ENCODE measurements at regions not wholly inside any gene's neighbourhood (a gene's known extent, or its start where the extent isn't known, plus 50 kb on each side); places are given as distances from the start of the nearest gene placed in this dataset.
"Not testable (repeated sequence)": the region's sequence is repeated elsewhere in the genome, so short reads cannot be mapped to it uniquely, and the experiment has no call there.

DNA sequence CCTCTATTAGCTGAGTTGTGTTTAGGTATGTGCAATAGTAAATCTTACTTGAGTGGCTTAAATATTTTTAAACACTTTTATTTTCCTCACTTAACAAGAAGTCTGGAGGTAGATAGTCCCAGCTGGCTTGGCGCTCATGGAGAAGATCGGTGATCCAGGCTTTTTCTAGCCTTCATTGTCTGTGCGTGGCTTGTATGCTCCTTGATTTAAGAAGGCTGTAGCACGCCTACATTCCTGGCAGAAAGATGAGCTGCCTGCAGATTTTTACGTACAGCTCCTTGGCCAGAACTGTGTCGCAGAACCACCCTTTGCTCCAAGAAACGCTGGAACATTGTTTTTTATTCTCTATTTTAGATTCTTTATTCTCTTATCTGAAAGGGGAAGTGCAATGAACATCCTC lies 284.1 kb downstream of the KIF20B start:
- H3K27me3 Mint-ChIP-seq = peaks cover 3% of the 10 kb centered on the region
- no peaks in the 10 kb centered on the region for H3K36me3 Mint-ChIP-seq (ENCODE audit: low read depth)
- H3K9me3 Mint-ChIP-seq = peaks cover 4% of the 10 kb centered on the region
- H3K4me3 Mint-ChIP-seq = no peak overlapping the region
- no peak for ATAC-seq (replicated peaks)
- no peak overlapping the region for H3K27ac Mint-ChIP-seq
- H3K4me1 Mint-ChIP-seq = no peaks in the 10 kb centered on the region

GRCh38 chr10:89988361-89988760 lies 287.0 kb downstream of the KIF20B start:
- not testable (repeated sequence) for H3K4me1 Mint-ChIP-seq; H3K27ac Mint-ChIP-seq; H3K9me3 Mint-ChIP-seq; ATAC-seq (replicated peaks); H3K4me3 Mint-ChIP-seq; H3K36me3 Mint-ChIP-seq (ENCODE audit: low read depth); H3K27me3 Mint-ChIP-seq

- no peak for ATAC-seq (replicated peaks)
- Mint-ChIP-seq H3K4me1 (no peaks in the 10 kb centered on the region), H3K36me3 (ENCODE audit: low read depth) (no peaks in the 10 kb centered on the region)
Observed at GRCh38 chr10:89992575-89992974, 291.2 kb downstream of the KIF20B start.

DNA sequence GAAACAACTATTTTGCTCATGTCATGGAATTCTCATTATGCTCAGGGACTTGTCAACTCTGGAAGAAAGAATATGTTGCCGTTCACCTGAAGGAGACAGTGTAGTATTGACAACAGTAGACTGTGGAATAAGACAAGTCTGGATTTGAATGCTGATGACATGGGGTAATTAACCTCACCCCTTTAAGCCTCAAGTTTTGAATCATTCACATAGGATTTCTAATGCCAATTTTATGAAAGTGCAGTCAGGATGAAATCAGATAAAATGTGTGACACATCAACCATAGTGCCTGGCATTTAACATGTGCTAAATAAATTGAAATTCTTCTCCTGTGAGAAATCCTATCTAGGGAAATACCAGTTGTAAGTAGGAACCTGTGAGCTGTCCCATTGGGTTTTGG lies 305.8 kb downstream of the KIF20B start:
- Mint-ChIP-seq H3K27me3 (peaks cover 8% of the 10 kb centered on the region), H3K36me3 (ENCODE audit: low read depth) (no peaks in the 10 kb centered on the region)
- no peak for ATAC-seq (replicated peaks)

More at GRCh38 chr10:89992575-89992974, 291.2 kb downstream of the KIF20B start:
- H3K27me3 Mint-ChIP-seq = peaks cover 3% of the 10 kb centered on the region
- H3K27ac Mint-ChIP-seq = no peak overlapping the region
- H3K4me3 Mint-ChIP-seq = no peak overlapping the region
- H3K9me3 Mint-ChIP-seq = no peaks in the 10 kb centered on the region

GRCh38 chr10:90011281-90011680 lies 309.9 kb downstream of the KIF20B start:
- not testable (repeated sequence) for H3K4me1 Mint-ChIP-seq; H3K9me3 Mint-ChIP-seq; H3K27ac Mint-ChIP-seq; H3K36me3 Mint-ChIP-seq (ENCODE audit: low read depth); H3K27me3 Mint-ChIP-seq; H3K4me3 Mint-ChIP-seq; ATAC-seq (replicated peaks)

More for the DNA sequence above, 305.8 kb downstream of the KIF20B start:
- H3K27ac Mint-ChIP-seq = no peak overlapping the region
- H3K9me3 Mint-ChIP-seq = no peaks in the 10 kb centered on the region
- no peaks in the 10 kb centered on the region for H3K4me1 Mint-ChIP-seq
- no peak overlapping the region for H3K4me3 Mint-ChIP-seq

GRCh38 chr10:90018819-90019218 lies 317.4 kb downstream of the KIF20B start:
- Mint-ChIP-seq H3K4me3 (no peak overlapping the region), H3K9me3 (no peaks in the 10 kb centered on the region), H3K27ac (no peak overlapping the region), H3K4me1 (no peaks in the 10 kb centered on the region), H3K27me3 (peaks cover 4% of the 10 kb centered on the region), H3K36me3 (ENCODE audit: low read depth) (no peaks in the 10 kb centered on the region)
- ATAC-seq (replicated peaks) = no peak

- no peak overlapping the region for H3K27ac Mint-ChIP-seq
Observed at GRCh38 chr10:90020506-90020905, 319.1 kb downstream of the KIF20B start.

DNA sequence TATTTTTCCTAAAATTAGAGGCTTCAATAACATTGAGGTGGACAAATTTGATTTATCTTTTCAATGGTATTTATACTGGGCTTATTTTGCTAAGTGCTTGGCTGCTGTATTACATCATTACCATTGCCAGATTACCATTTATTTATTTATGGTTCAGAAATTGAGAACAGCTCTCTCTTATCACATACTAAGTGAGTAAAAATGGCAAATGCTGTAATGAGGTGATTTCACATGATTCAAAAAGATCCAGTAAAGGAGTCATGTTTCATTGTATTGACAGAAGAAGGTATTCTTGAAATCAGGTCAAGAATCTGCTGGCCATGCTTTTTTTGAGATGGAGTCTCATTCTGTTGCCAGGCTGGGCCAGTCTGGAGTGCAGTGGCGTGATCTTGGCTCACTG lies 322.6 kb downstream of the KIF20B start:
- no peak overlapping the region for H3K4me3 Mint-ChIP-seq
- no peaks in the 10 kb centered on the region for H3K4me1 Mint-ChIP-seq
- H3K9me3 Mint-ChIP-seq = no peaks in the 10 kb centered on the region
- H3K27me3 Mint-ChIP-seq = peaks cover 14% of the 10 kb centered on the region
- no peaks in the 10 kb centered on the region for H3K36me3 Mint-ChIP-seq (ENCODE audit: low read depth)
- no peak overlapping the region for H3K27ac Mint-ChIP-seq
- no peak for ATAC-seq (replicated peaks)

More at GRCh38 chr10:90020506-90020905, 319.1 kb downstream of the KIF20B start:
- peaks cover 9% of the 10 kb centered on the region for H3K27me3 Mint-ChIP-seq
- H3K36me3 Mint-ChIP-seq (ENCODE audit: low read depth) = no peaks in the 10 kb centered on the region
- no peaks in the 10 kb centered on the region for H3K9me3 Mint-ChIP-seq
- H3K4me1 Mint-ChIP-seq = no peaks in the 10 kb centered on the region
- no peak overlapping the region for H3K4me3 Mint-ChIP-seq
- no peak for ATAC-seq (replicated peaks)

GRCh38 chr10:90028312-90028711 lies 326.9 kb downstream of the KIF20B start:
- Mint-ChIP-seq H3K9me3 (no peaks in the 10 kb centered on the region), H3K27me3 (peaks cover 18% of the 10 kb centered on the region), H3K4me3 (no peak overlapping the region), H3K4me1 (no peaks in the 10 kb centered on the region), H3K36me3 (ENCODE audit: low read depth) (no peaks in the 10 kb centered on the region), H3K27ac (no peak overlapping the region)
- ATAC-seq (replicated peaks) = no peak

GRCh38 chr10:90031776-90032175 lies 330.4 kb downstream of the KIF20B start:
- Mint-ChIP-seq H3K4me3 (no peak overlapping the region), H3K36me3 (ENCODE audit: low read depth) (no peaks in the 10 kb centered on the region), H3K27me3 (peaks cover 8% of the 10 kb centered on the region), H3K4me1 (no peaks in the 10 kb centered on the region), H3K27ac (no peak overlapping the region), H3K9me3 (no peaks in the 10 kb centered on the region)
- no peak for ATAC-seq (replicated peaks)

DNA sequence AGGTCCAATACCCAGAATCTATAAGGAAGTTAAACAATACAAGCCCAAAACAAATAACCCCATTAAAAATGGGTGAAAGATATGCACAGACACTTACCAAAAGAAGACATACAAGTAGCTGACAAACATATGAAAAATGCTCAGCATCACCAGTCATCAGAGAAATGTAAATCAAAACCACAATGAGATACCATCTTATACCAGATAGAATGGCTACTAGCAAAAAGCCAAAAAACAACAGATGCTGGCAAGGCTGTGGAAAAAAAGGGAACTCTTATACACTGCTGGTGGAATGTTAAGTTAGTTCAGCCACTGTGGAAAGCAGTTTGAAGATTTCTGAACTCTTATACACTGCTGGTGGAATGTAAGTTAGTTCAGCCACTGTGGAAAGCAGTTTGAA lies 331.1 kb downstream of the KIF20B start:
- Mint-ChIP-seq H3K27me3 (peaks cover 8% of the 10 kb centered on the region), H3K36me3 (ENCODE audit: low read depth) (no peaks in the 10 kb centered on the region), H3K9me3 (no peaks in the 10 kb centered on the region), H3K27ac (no peak overlapping the region), H3K4me1 (no peaks in the 10 kb centered on the region), H3K4me3 (no peak overlapping the region)
- ATAC-seq (replicated peaks) = no peak

DNA sequence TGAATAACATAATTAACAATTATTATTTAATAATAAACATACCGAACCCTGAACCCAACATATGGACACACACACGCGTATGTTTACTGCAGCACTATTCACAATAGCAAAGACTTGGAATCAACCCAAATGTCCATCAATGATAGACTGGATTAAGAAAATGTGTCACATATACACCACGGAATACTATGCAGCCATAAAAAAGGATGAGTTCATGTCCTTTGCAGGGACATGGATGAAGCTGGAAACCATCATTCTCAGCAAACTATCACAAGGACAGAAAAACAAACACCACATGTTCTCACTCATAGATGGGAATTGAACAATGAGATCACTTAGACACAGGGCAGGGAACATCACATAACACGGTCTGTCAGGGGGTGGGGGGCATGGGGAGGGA lies 333.5 kb downstream of the KIF20B start:
- H3K27me3 Mint-ChIP-seq; H3K4me3 Mint-ChIP-seq; H3K27ac Mint-ChIP-seq; ATAC-seq (replicated peaks); H3K36me3 Mint-ChIP-seq (ENCODE audit: low read depth); H3K9me3 Mint-ChIP-seq; H3K4me1 Mint-ChIP-seq: not testable (repeated sequence)

GRCh38 chr10:90041585-90041984 lies 340.2 kb downstream of the KIF20B start:
- no peaks in the 10 kb centered on the region for H3K36me3 Mint-ChIP-seq (ENCODE audit: low read depth)

DNA sequence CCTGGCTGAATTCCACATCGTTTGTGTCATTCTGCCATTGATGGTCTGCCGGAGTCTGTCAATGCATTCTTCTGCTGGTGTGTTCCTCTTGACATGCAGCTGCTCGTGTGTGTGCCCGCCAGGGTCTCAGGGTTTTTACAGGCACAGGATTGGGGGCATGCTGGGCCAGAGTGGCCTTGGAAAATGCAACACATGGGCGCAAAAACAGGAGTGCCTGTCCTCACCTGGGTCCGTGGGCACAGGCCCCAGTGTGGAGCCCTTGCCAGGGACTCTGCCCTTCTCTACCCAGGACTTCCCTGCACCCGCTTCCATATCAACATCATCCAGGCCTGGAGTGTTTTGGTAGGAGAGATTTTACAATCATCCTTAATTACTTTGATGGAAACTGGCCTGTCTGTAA lies 340.7 kb downstream of the KIF20B start:
- ATAC-seq (replicated peaks) = no peak
- H3K4me3 Mint-ChIP-seq = no peak overlapping the region
- H3K27me3 Mint-ChIP-seq = peaks cover 3% of the 10 kb centered on the region
- no peaks in the 10 kb centered on the region for H3K9me3 Mint-ChIP-seq
- H3K27ac Mint-ChIP-seq = no peak overlapping the region
- no peaks in the 10 kb centered on the region for H3K4me1 Mint-ChIP-seq
- H3K36me3 Mint-ChIP-seq (ENCODE audit: low read depth) = no peaks in the 10 kb centered on the region

More at GRCh38 chr10:90041585-90041984, 340.2 kb downstream of the KIF20B start:
- ATAC-seq (replicated peaks) = no peak
- H3K27me3 Mint-ChIP-seq = peaks cover 3% of the 10 kb centered on the region
- H3K4me3 Mint-ChIP-seq = no peak overlapping the region
- H3K9me3 Mint-ChIP-seq = no peaks in the 10 kb centered on the region
- no peaks in the 10 kb centered on the region for H3K4me1 Mint-ChIP-seq
- no peak overlapping the region for H3K27ac Mint-ChIP-seq

- Mint-ChIP-seq H3K36me3 (ENCODE audit: low read depth) (no peaks in the 10 kb centered on the region), H3K27ac (no peak overlapping the region), H3K4me3 (no peak overlapping the region), H3K9me3 (no peaks in the 10 kb centered on the region), H3K27me3 (peaks cover 6% of the 10 kb centered on the region), H3K4me1 (no peaks in the 10 kb centered on the region)
- no peak for ATAC-seq (replicated peaks)
Observed at GRCh38 chr10:90047243-90047729, 345.9 kb downstream of the KIF20B start.

- Mint-ChIP-seq H3K9me3 (no peaks in the 10 kb centered on the region), H3K27ac (no peak overlapping the region), H3K4me3 (no peak overlapping the region), H3K4me1 (no peaks in the 10 kb centered on the region), H3K27me3 (peaks cover 18% of the 10 kb centered on the region), H3K36me3 (ENCODE audit: low read depth) (no peaks in the 10 kb centered on the region)
- ATAC-seq (replicated peaks) = peak; percentile 7
Observed at GRCh38 chr10:90051053-90051452, 349.7 kb downstream of the KIF20B start.

All from activated T-helper 17 cell treated with anti-CD3 and anti-CD28 coated beads, Interleukin-2, amount 50 U/mL, for 72 hours (primary cell).